WTC11 (cell line): ENCODE measurements at regions not wholly inside any gene's neighbourhood (a gene's known extent, or its start where the extent isn't known, plus 50 kb on each side); places are given as distances from the start of the nearest gene placed in this dataset.

Source experiments
- ATAC-seq: fragments of 200-7000 bp; cut with Tn5 transposase; 2 replicates; pipeline ENCODE4 v1.10.0; 2021; ENCODE audit warnings: mild to moderate bottlenecking, moderate library complexity
- CTCF ChIA-PET: fragments of 300-600 bp; sonication (Branson Sonifier 250); formaldehyde crosslinking; loops from one replicate; lab custom pipeline; 2021; ENCODE audit warnings: antibody characterized with exemption; lab: Charles Lee
- POLR2A ChIA-PET: fragments of 350-600 bp; sonication (Branson Sonifier 250); formaldehyde crosslinking; loops from one replicate; lab custom pipeline; 2021; ENCODE audit warnings: antibody characterized with exemption; lab: Charles Lee
- DNase-seq: peaks from one replicate; pipeline ENCODE4 v3.0.0; 2021; ENCODE audit warnings: low spot score
- H3K27ac Mint-ChIP-seq: 2 replicates; pipeline ENCODE4 v1.8.0; 2021; ENCODE audit warnings: mixed read lengths
- H3K27me3 Mint-ChIP-seq: 2 replicates; pipeline ENCODE4 v1.8.0; 2021; ENCODE audit warnings: low read depth, mild to moderate bottlenecking, moderate library complexity, mixed read lengths
- H3K36me3 Mint-ChIP-seq: 2 replicates; pipeline ENCODE4 v1.8.0; 2021; ENCODE audit warnings: mixed read lengths
- H3K4me1 Mint-ChIP-seq: 2 replicates; pipeline ENCODE4 v1.8.0; 2022; ENCODE audit warnings: mixed read lengths
- H3K4me3 Mint-ChIP-seq: 2 replicates; pipeline ENCODE4 v1.8.0; 2021; ENCODE audit warnings: mild to moderate bottlenecking, moderate library complexity, mixed read lengths
- H3K9me3 Mint-ChIP-seq: 2 replicates; pipeline ENCODE4 v1.8.0; 2021; ENCODE audit warnings: mixed read lengths
- FOXP1 ChIP-seq: sonication (generic); formaldehyde crosslinking; IDR thresholded peaks from 2 replicates; pipeline ENCODE4 v1.8.0; 2022; ENCODE audit warnings: missing genetic modification reagents, mild to moderate bottlenecking, moderate library complexity, borderline replicate concordance
- GABPB1 ChIP-seq: sonication (generic); formaldehyde crosslinking; IDR thresholded peaks from 2 replicates; pipeline ENCODE4 v1.8.1; 2023; ENCODE audit warnings: mild to moderate bottlenecking, missing genetic modification reagents
- GRHL2 ChIP-seq: fragments of 250-450 bp; sonication (Bioruptor Pico); IDR thresholded peaks from 2 replicates; pipeline ENCODE4 v1.8.0; 2022; ENCODE audit warnings: mild to moderate bottlenecking, moderate library complexity; ENCODE audit not compliant: insufficient replicate concordance, severe bottlenecking
- IRF2 ChIP-seq: sonication (generic); formaldehyde crosslinking; IDR thresholded peaks from 2 replicates; pipeline ENCODE4 v1.8.0; 2022; ENCODE audit warnings: low read depth, missing genetic modification reagents, borderline replicate concordance
- JUN ChIP-seq: sonication (generic); formaldehyde crosslinking; IDR thresholded peaks from 2 replicates; pipeline ENCODE4 v1.8.0; 2023; ENCODE audit warnings: mild to moderate bottlenecking, missing genetic modification reagents
- NFATC4 ChIP-seq: fragments of 250-450 bp; sonication (Bioruptor Pico); IDR thresholded peaks from 2 replicates; pipeline ENCODE4 v1.9.0; 2021; ENCODE audit warnings: mild to moderate bottlenecking
- NR1H2 ChIP-seq: sonication (generic); formaldehyde crosslinking; IDR thresholded peaks from 2 replicates; pipeline ENCODE4 v1.9.0; 2021; ENCODE audit warnings: mild to moderate bottlenecking, moderate library complexity, missing genetic modification reagents
- RELA ChIP-seq: sonication (generic); formaldehyde crosslinking; IDR thresholded peaks from 2 replicates; pipeline ENCODE4 v1.8.1; 2022; ENCODE audit warnings: missing genetic modification reagents, mild to moderate bottlenecking, borderline replicate concordance
- SP1 ChIP-seq: sonication (generic); formaldehyde crosslinking; conservative IDR thresholded peaks from 2 replicates; pipeline ENCODE4 v1.8.1; 2022; ENCODE audit warnings: missing genetic modification reagents
- TCF7 ChIP-seq: sonication (generic); formaldehyde crosslinking; IDR thresholded peaks from 2 replicates; pipeline ENCODE4 v1.8.0; 2022; ENCODE audit warnings: mild to moderate bottlenecking, low read depth, missing genetic modification reagents, moderate library complexity
- TEAD1 ChIP-seq: sonication (generic); formaldehyde crosslinking; IDR thresholded peaks from 2 replicates; pipeline ENCODE4 v1.8.0; 2022; ENCODE audit warnings: mild to moderate bottlenecking, missing genetic modification reagents
- ZNF121 ChIP-seq: sonication (generic); formaldehyde crosslinking; IDR thresholded peaks from 2 replicates; pipeline ENCODE4 v1.8.0; 2023; ENCODE audit warnings: missing genetic modification reagents
- ZNF138 ChIP-seq: sonication (generic); formaldehyde crosslinking; conservative IDR thresholded peaks from 2 replicates; pipeline ENCODE4 v1.8.1; 2022; ENCODE audit warnings: mild to moderate bottlenecking, moderate library complexity, missing genetic modification reagents
- ZNF263 ChIP-seq: sonication (generic); formaldehyde crosslinking; IDR thresholded peaks from 2 replicates; pipeline ENCODE4 v1.8.1; 2022; ENCODE audit warnings: low read depth, mild to moderate bottlenecking, moderate library complexity, missing genetic modification reagents
- ZNF423 ChIP-seq: fragments of 250-450 bp; sonication (Bioruptor Pico); IDR thresholded peaks from 2 replicates; pipeline ENCODE4 v2.1.2; 2022; ENCODE audit warnings: mild to moderate bottlenecking, moderate library complexity
- TF ChIP-seq, protein P1 (sequence below): sonication (generic); formaldehyde crosslinking; IDR thresholded peaks from 2 replicates; pipeline ENCODE4 v1.8.1; 2023; ENCODE audit warnings: mild to moderate bottlenecking, missing genetic modification reagents
- TF ChIP-seq, protein P2 (sequence below): sonication (generic); formaldehyde crosslinking; IDR thresholded peaks from 2 replicates; pipeline ENCODE4 v1.8.1; 2022; ENCODE audit warnings: mild to moderate bottlenecking, moderate library complexity, missing genetic modification reagents
- TF ChIP-seq, protein P3 (sequence below): sonication (generic); formaldehyde crosslinking; IDR thresholded peaks from 2 replicates; pipeline ENCODE4 v1.8.0; 2023; ENCODE audit warnings: missing genetic modification reagents, mild to moderate bottlenecking, borderline replicate concordance
- TF ChIP-seq, protein P4 (sequence below): sonication (generic); formaldehyde crosslinking; IDR thresholded peaks from 2 replicates; pipeline ENCODE4 v1.8.0; 2023; ENCODE audit warnings: mild to moderate bottlenecking, missing genetic modification reagents

DNA sequence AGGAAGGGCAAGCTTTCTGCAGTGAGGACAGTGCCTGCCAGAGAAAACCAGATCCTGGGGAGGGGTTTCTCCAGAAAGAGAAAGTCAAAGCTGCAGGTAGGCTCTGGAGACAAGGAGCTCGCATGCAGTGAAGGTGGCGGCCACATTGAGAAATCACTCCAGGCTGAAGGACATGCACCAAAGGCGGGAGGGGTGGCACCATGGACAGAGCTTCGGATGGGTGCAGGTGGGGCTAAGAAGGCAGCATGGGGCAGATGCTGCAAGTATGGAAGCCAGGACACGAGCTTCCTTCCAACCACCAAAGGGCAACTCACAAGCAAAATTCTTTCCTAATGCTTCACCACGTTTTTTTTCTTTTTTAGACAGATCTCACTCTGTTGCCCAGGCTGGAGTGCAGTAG is 104.4 kb upstream of the SLC35G4 start:
- ChIA-PET POLR2A (no interaction called here), CTCF (interaction anchor here (0.5 to 1.8 kb wide), 4 partner anchors 14 to 106 kb away, joined by 3 to 12 read pairs (median 4); no protein-coding TSS in a partner anchor)
- Mint-ChIP-seq H3K4me1 (no peaks in the 10 kb centered on the region), H3K9me3 (no peaks in the 10 kb centered on the region), H3K27me3 (no peaks in the 10 kb centered on the region), H3K36me3 (no peaks in the 10 kb centered on the region), H3K27ac (no peak overlapping the region), H3K4me3 (no peak overlapping the region)
- no peak for DNase-seq
- no peak for ATAC-seq
- TF ChIP-seq, protein P1, sequence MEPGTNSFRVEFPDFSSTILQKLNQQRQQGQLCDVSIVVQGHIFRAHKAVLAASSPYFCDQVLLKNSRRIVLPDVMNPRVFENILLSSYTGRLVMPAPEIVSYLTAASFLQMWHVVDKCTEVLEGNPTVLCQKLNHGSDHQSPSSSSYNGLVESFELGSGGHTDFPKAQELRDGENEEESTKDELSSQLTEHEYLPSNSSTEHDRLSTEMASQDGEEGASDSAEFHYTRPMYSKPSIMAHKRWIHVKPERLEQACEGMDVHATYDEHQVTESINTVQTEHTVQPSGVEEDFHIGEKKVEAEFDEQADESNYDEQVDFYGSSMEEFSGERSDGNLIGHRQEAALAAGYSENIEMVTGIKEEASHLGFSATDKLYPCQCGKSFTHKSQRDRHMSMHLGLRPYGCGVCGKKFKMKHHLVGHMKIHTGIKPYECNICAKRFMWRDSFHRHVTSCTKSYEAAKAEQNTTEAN (CRISPR knock-in tag): no peak

DNA sequence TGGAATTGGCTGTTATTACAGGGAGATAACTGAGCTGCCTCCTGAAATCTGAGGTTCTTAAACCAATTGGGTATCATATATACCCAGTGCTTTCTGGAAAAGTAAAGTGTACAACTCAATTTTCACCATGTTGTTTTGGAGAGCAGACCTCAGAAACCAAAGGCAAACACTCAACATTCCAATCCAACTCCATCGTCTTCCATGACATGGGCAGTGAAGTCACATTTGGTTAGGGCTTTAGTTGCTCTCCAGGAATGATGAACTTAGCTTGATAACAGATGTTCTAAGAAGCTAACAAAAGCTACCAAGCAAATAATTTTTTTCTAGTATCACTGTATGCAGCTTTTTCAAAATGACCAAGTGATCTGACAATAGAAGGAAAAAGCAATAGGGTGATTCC is 107.0 kb upstream of the SLC35G4 start:
- DNase-seq: no peak
- Mint-ChIP-seq H3K4me3 (no peak overlapping the region), H3K27ac (no peak overlapping the region), H3K4me1 (no peaks in the 10 kb centered on the region), H3K27me3 (no peaks in the 10 kb centered on the region; the same call in 1 of the 2 replicates), H3K9me3 (no peaks in the 10 kb centered on the region), H3K36me3 (no peaks in the 10 kb centered on the region)
- ATAC-seq: no peak
- ChIA-PET CTCF (interaction anchor here (1.0 to 1.2 kb wide), 2 partner anchors 10 to 17 kb away, joined by 3 read pairs; no protein-coding TSS in a partner anchor), POLR2A (no interaction called here)
- no peak for TF ChIP-seq ZNF121
- TF ChIP-seq TCF7 (CRISPR knock-in tag): no peak
- TF ChIP-seq, protein P2, sequence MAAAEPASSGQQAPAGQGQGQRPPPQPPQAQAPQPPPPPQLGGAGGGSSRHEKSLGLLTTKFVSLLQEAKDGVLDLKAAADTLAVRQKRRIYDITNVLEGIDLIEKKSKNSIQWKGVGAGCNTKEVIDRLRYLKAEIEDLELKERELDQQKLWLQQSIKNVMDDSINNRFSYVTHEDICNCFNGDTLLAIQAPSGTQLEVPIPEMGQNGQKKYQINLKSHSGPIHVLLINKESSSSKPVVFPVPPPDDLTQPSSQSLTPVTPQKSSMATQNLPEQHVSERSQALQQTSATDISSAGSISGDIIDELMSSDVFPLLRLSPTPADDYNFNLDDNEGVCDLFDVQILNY (CRISPR knock-in tag): no peak
- TF ChIP-seq ZNF263 (CRISPR knock-in tag): no peak
- no peak for TF ChIP-seq FOXP1
- TF ChIP-seq, protein P3, sequence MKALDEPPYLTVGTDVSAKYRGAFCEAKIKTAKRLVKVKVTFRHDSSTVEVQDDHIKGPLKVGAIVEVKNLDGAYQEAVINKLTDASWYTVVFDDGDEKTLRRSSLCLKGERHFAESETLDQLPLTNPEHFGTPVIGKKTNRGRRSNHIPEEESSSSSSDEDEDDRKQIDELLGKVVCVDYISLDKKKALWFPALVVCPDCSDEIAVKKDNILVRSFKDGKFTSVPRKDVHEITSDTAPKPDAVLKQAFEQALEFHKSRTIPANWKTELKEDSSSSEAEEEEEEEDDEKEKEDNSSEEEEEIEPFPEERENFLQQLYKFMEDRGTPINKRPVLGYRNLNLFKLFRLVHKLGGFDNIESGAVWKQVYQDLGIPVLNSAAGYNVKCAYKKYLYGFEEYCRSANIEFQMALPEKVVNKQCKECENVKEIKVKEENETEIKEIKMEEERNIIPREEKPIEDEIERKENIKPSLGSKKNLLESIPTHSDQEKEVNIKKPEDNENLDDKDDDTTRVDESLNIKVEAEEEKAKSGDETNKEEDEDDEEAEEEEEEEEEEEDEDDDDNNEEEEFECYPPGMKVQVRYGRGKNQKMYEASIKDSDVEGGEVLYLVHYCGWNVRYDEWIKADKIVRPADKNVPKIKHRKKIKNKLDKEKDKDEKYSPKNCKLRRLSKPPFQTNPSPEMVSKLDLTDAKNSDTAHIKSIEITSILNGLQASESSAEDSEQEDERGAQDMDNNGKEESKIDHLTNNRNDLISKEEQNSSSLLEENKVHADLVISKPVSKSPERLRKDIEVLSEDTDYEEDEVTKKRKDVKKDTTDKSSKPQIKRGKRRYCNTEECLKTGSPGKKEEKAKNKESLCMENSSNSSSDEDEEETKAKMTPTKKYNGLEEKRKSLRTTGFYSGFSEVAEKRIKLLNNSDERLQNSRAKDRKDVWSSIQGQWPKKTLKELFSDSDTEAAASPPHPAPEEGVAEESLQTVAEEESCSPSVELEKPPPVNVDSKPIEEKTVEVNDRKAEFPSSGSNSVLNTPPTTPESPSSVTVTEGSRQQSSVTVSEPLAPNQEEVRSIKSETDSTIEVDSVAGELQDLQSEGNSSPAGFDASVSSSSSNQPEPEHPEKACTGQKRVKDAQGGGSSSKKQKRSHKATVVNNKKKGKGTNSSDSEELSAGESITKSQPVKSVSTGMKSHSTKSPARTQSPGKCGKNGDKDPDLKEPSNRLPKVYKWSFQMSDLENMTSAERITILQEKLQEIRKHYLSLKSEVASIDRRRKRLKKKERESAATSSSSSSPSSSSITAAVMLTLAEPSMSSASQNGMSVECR (CRISPR knock-in tag): no peak
- TF ChIP-seq NFATC4: no peak
- no peak for TF ChIP-seq SP1
- TF ChIP-seq, protein P4, sequence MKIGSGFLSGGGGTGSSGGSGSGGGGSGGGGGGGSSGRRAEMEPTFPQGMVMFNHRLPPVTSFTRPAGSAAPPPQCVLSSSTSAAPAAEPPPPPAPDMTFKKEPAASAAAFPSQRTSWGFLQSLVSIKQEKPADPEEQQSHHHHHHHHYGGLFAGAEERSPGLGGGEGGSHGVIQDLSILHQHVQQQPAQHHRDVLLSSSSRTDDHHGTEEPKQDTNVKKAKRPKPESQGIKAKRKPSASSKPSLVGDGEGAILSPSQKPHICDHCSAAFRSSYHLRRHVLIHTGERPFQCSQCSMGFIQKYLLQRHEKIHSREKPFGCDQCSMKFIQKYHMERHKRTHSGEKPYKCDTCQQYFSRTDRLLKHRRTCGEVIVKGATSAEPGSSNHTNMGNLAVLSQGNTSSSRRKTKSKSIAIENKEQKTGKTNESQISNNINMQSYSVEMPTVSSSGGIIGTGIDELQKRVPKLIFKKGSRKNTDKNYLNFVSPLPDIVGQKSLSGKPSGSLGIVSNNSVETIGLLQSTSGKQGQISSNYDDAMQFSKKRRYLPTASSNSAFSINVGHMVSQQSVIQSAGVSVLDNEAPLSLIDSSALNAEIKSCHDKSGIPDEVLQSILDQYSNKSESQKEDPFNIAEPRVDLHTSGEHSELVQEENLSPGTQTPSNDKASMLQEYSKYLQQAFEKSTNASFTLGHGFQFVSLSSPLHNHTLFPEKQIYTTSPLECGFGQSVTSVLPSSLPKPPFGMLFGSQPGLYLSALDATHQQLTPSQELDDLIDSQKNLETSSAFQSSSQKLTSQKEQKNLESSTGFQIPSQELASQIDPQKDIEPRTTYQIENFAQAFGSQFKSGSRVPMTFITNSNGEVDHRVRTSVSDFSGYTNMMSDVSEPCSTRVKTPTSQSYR: no peak
- TF ChIP-seq IRF2 (CRISPR knock-in tag): no peak
- TF ChIP-seq ZNF423 (CRISPR knock-in tag): no peak
- no peak for TF ChIP-seq GABPB1
- no peak for TF ChIP-seq ZNF138 (CRISPR knock-in tag)
- TF ChIP-seq GRHL2 (CRISPR knock-in tag): no peak
- no peak for TF ChIP-seq RELA (CRISPR knock-in tag)
- TF ChIP-seq TEAD1 (CRISPR knock-in tag): no peak
- TF ChIP-seq JUN: no peak
- no peak for TF ChIP-seq NR1H2 (CRISPR knock-in tag)
